Endothelial cell (in vitro differentiated cells): ENCODE measurements at regions not wholly inside any gene's neighbourhood (a gene's known extent, or its start where the extent isn't known, plus 50 kb on each side); places are given as distances from the start of the nearest gene placed in this dataset.

Source experiments
- DNase-seq: peaks from one replicate; pipeline ENCODE4 v3.0.0; 2021; ENCODE audit warnings: low spot score
- H3K27ac Mint-ChIP-seq: one replicate; pipeline ENCODE4 v1.8.0; 2021; ENCODE audit warnings: mixed read lengths, inconsistent platforms; ENCODE audit not compliant: unreplicated experiment
- H3K27me3 Mint-ChIP-seq: one replicate; pipeline ENCODE4 v1.8.0; 2021; ENCODE audit warnings: mild to moderate bottlenecking, moderate library complexity, mixed read lengths, inconsistent platforms; ENCODE audit not compliant: unreplicated experiment
- H3K36me3 Mint-ChIP-seq: one replicate; pipeline ENCODE4 v1.8.0; 2021; ENCODE audit warnings: mild to moderate bottlenecking, low read depth, mixed read lengths, inconsistent platforms; ENCODE audit not compliant: unreplicated experiment
- H3K4me1 Mint-ChIP-seq: one replicate; pipeline ENCODE4 v1.8.0; 2021; ENCODE audit warnings: mild to moderate bottlenecking, mixed read lengths, inconsistent platforms; ENCODE audit not compliant: unreplicated experiment
- H3K4me3 Mint-ChIP-seq: one replicate; pipeline ENCODE4 v1.8.0; 2021; ENCODE audit warnings: mild to moderate bottlenecking, mixed read lengths, inconsistent platforms; ENCODE audit not compliant: unreplicated experiment
- H3K9me3 Mint-ChIP-seq: one replicate; pipeline ENCODE4 v1.8.0; 2021; ENCODE audit warnings: mixed read lengths, inconsistent platforms; ENCODE audit not compliant: unreplicated experiment
- TF ChIP-seq, protein P1 (sequence below): fragments of 200-600 bp; sonication (generic); IDR thresholded peaks from one replicate; pipeline ENCODE4 v1.5.0; 2021; ENCODE audit warnings: antibody characterized with exemption; ENCODE audit not compliant: unreplicated experiment

DNA sequence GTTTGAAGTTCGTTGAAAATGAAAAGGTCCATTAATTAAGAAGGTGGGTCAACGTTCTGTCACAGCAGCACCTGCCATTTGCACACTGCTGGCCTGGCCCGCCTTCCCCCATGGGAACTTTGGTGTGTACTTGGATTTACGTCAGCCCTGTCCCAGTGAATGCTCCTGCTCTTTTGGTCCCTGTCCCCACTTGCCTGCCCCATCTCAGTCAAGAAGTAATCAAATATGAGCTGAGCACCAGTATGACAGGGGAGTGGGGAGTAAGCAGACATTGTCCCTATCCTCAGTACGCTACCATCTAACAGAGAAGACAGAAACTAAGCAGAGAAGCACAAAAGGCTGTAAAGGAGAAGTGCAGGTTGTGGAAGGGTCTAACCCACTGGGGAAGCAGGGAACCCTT lies 65.1 kb downstream of the SLC4A3 start:
- Mint-ChIP-seq H3K36me3 (no peaks in the 10 kb centered on the region), H3K4me3 (no peak overlapping the region), H3K4me1 (no peaks in the 10 kb centered on the region), H3K27me3 (no peaks in the 10 kb centered on the region), H3K9me3 (no peaks in the 10 kb centered on the region), H3K27ac (no peak overlapping the region)
- no peak for DNase-seq
- TF ChIP-seq, protein P1, sequence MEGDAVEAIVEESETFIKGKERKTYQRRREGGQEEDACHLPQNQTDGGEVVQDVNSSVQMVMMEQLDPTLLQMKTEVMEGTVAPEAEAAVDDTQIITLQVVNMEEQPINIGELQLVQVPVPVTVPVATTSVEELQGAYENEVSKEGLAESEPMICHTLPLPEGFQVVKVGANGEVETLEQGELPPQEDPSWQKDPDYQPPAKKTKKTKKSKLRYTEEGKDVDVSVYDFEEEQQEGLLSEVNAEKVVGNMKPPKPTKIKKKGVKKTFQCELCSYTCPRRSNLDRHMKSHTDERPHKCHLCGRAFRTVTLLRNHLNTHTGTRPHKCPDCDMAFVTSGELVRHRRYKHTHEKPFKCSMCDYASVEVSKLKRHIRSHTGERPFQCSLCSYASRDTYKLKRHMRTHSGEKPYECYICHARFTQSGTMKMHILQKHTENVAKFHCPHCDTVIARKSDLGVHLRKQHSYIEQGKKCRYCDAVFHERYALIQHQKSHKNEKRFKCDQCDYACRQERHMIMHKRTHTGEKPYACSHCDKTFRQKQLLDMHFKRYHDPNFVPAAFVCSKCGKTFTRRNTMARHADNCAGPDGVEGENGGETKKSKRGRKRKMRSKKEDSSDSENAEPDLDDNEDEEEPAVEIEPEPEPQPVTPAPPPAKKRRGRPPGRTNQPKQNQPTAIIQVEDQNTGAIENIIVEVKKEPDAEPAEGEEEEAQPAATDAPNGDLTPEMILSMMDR, result no peak

DNA sequence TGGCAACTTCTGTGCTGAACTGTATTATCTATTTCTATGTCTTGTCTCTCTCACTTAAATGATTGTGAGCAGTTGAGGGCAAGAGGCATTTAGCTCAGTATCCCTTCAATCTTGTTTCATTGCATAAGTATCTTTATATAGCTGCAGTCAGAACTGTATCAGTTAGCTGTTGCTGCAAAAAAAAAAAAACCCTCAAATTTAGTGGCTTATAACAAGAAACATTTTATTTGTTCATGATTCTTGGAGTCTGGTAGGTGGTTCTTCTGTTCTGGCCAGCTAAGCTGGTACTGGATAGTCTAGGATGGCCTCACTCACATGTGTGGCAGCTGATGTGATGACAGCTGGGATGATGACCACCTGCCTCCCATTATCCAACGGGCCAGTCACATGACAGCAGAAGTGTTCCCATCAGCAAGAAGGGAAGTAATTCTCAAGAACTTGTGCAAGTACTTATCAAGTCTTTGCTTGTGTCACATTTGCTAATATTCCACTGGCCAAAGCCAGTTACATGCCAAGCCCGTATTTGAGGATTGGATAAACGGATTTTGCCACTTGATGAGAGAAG lies 67.8 kb downstream of the SLC4A3 start:
- Mint-ChIP-seq H3K4me1 (peaks cover 5% of the 10 kb centered on the region), H3K27ac (no peak overlapping the region), H3K27me3 (no peaks in the 10 kb centered on the region), H3K9me3 (no peaks in the 10 kb centered on the region), H3K36me3 (no peaks in the 10 kb centered on the region), H3K4me3 (no peak overlapping the region)
- TF ChIP-seq, protein P1, result no peak
- DNase-seq, result no peak

DNA sequence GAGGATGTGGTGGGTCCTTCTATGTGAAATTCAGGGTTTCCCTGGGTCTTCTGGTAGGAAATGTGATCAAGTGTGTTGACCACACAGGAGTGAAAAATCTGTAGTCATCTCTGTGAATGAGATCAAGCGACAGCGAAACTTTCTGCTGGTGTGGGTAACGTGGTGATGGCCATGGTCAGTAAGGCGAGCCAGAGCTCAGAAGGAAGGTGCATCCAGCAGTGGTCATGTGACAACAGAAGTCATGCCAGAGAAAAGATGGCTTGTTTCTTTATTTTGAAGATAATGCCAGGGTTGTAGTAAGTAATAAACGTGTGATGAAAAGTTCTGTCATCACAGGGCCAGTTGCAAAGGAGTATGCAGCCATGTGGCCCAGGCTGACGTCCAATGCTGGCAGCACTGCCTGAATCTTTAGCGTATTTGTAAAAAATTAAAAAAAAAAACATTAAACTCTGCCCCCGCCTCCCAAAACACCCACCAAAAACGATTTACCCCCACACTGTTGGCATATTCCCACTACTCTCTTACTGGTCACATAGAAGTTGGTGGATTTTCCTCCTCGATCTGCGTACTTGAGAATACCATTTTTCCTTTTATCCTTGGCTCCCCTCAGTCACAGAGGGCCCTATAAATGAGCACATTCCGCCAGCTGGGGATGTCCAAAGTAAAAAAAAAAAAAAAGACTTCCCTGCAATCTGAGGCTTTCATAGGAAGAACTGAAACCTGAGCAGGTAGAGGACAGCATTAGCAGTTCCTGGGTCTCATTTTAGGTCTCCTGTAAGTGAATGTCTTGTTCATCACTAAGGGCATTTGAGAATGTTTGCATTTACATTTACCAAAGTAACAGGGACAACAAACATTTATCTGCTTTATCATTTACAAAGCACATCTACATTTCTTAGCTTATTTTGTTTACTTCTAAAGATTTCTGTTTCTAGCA lies 70.6 kb downstream of the SLC4A3 start:
- DNase-seq, result no peak
- peaks cover 5% of the 10 kb centered on the region for H3K4me1 Mint-ChIP-seq
- H3K27me3 Mint-ChIP-seq, result no peaks in the 10 kb centered on the region
- no peaks in the 10 kb centered on the region for H3K36me3 Mint-ChIP-seq
- no peaks in the 10 kb centered on the region for H3K9me3 Mint-ChIP-seq
- H3K4me3 Mint-ChIP-seq, result no peak overlapping the region
- H3K27ac Mint-ChIP-seq, result no peak overlapping the region
- TF ChIP-seq, protein P1, result no peak

DNA sequence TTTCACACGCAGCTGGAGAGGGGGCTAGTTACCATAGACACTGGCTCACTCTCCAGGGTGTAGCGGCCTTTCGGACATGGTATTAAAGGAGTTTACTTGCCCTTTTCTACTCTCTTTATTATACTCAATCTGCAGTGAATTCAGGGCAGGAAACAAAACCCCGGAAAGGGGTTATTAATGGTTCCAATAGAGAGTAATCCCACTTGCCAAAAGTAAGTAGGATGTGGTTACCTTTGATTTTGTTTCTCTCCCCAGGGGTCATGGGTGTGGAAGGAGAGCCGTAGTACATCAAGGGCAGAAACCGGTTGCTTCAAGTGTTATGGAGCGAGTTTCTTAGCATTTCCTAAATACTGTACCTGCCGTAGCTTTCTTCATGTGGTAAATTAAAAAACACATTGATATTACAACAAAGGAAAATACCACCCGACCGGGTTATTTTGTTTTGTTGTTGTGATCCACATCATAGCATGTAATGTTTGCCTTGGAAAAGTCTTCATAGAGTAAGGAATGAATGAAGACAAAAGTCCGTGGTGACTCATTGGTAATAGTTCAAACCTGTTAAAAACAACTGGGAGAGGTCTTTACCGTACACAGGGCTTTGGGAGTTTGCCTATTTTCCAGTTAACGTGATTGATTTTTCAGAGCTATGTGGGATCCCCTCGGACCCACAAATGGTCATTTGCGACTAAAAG lies 71.5 kb downstream of the SLC4A3 start:
- Mint-ChIP-seq H3K4me1 (peaks cover 5% of the 10 kb centered on the region), H3K4me3 (no peak overlapping the region), H3K27ac (no peak overlapping the region), H3K27me3 (no peaks in the 10 kb centered on the region), H3K9me3 (no peaks in the 10 kb centered on the region), H3K36me3 (no peaks in the 10 kb centered on the region)
- TF ChIP-seq, protein P1, result no peak
- DNase-seq, result no peak

DNA sequence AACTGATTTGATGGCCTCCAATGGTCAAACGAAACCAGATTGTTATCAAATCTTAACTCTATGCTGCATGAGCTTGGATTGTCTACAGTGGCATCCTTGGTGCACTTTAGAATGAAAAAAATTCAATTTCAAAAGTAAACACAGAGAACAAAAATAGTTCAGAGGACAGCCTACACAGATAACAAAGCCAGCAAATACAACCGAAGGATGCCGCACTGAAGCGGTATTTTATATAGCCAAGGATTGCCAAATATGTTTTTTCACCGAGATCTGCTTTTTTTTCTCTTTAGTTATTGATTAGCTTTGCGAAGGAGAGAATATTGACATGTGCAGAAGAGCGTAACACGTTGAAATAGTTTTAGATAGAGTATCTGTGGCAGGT lies 72.0 kb downstream of the SLC4A3 start:
- H3K27me3 Mint-ChIP-seq, result peaks cover 1% of the 10 kb centered on the region
- H3K4me3 Mint-ChIP-seq, result no peak overlapping the region
- H3K9me3 Mint-ChIP-seq, result no peaks in the 10 kb centered on the region
- TF ChIP-seq, protein P1, result no peak
- H3K27ac Mint-ChIP-seq, result no peak overlapping the region
- no peak for DNase-seq
- no peaks in the 10 kb centered on the region for H3K36me3 Mint-ChIP-seq
- H3K4me1 Mint-ChIP-seq, result peaks cover 5% of the 10 kb centered on the region
